HCT116 (cell line): ENCODE measurements at regions not wholly inside any gene's neighbourhood (a gene's known extent, or its start where the extent isn't known, plus 50 kb on each side); places are given as distances from the start of the nearest gene placed in this dataset.

ENCODE experiments used
- CBX3 ChIP-seq: IDR thresholded peaks from 2 replicates; pipeline ENCODE4 v1.6.1; 2012; ENCODE audit warnings: low read depth
- EZH2 ChIP-seq: fragments of 200-600 bp; sonication (generic); IDR thresholded peaks from 2 replicates; pipeline ENCODE4 v1.6.1; 2017; ENCODE audit warnings: antibody characterized with exemption, mixed run types
- REST ChIP-seq: IDR thresholded peaks from 2 replicates; pipeline ENCODE4 v1.6.1; 2012; ENCODE audit warnings: low read depth
- YY1 ChIP-seq: IDR thresholded peaks from 2 replicates; pipeline ENCODE4 v1.6.1; 2011; ENCODE audit warnings: low read length, low read depth, moderate library complexity, mild to moderate bottlenecking; ENCODE audit not compliant: insufficient replicate concordance; ENCODE audit errors: extremely low read depth
- ZBTB33 ChIP-seq: IDR thresholded peaks from 2 replicates; pipeline ENCODE4 v1.6.1; 2011; ENCODE audit warnings: mild to moderate bottlenecking, low read length, moderate library complexity; ENCODE audit not compliant: insufficient replicate concordance; ENCODE audit errors: extremely low read depth
- ZNF274 ChIP-seq: fragments of 200-500 bp; sonication (Bioruptor generic); IDR thresholded peaks from 2 replicates; pipeline ENCODE4 v1.6.1; 2014; ENCODE audit warnings: mild to moderate bottlenecking, low read depth, low read length, inconsistent platforms
- TF ChIP-seq, protein P1 (sequence below), 3 experiments: fragments of 200-600 bp in 1 of 3; sonication (generic) in 1 of 3; IDR thresholded peaks in 2 of 3; conservative IDR thresholded peaks in 1 of 3; 2 replicates each; pipeline ENCODE4 v1.5.1; 2012 to 2017; ENCODE audit warnings: low read depth in 2 of 3, low read length in 2 of 3, antibody characterized with exemption in 1 of 3, borderline replicate concordance in 1 of 3, control low read depth in 1 of 3, mild to moderate bottlenecking in 1 of 3, mixed read lengths in 1 of 3, mixed run types in 1 of 3, moderate library complexity in 1 of 3; ENCODE audit not compliant: insufficient read depth in 1 of 3
- TF ChIP-seq, protein P2 (sequence below): IDR thresholded peaks from 2 replicates; pipeline ENCODE4 v1.6.1; 2012

DNA sequence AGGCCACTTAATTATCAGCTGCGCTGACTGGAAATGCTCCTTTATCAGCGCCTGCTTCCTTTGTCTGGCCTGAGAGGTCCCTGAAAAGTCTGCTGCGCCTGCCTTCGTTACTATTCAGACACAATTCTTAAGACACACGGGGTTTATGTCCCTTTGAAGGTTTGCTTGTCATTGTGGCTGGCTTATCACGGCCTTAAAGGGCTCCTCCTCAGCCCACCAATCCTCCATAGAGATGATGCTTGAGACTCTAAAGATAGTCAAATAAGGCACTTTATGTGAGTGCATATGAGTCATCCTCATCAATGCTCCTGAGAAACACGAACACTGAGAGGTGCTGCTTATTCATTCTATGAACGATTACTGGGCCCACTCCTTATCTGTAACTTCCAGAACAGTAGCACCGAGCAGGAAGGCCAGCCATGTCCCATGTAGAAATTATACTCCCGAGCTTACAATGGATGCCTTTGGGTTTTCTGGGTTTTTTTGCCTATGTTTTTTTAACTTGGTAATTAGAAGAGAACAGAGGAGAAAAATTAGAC lies 1268.2 kb upstream of the TMEM132C start:
- no peak for TF ChIP-seq ZNF274
- no peak for TF ChIP-seq REST
- no peak for TF ChIP-seq ZBTB33
- TF ChIP-seq EZH2: no peak
- TF ChIP-seq, protein P1, sequence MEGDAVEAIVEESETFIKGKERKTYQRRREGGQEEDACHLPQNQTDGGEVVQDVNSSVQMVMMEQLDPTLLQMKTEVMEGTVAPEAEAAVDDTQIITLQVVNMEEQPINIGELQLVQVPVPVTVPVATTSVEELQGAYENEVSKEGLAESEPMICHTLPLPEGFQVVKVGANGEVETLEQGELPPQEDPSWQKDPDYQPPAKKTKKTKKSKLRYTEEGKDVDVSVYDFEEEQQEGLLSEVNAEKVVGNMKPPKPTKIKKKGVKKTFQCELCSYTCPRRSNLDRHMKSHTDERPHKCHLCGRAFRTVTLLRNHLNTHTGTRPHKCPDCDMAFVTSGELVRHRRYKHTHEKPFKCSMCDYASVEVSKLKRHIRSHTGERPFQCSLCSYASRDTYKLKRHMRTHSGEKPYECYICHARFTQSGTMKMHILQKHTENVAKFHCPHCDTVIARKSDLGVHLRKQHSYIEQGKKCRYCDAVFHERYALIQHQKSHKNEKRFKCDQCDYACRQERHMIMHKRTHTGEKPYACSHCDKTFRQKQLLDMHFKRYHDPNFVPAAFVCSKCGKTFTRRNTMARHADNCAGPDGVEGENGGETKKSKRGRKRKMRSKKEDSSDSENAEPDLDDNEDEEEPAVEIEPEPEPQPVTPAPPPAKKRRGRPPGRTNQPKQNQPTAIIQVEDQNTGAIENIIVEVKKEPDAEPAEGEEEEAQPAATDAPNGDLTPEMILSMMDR (IDR thresholded peaks at IDR 0.05 in 2 of 3, conservative IDR thresholded peaks at IDR 0.05 in 1 of 3; ENCODE audit: borderline replicate concordance in 1 of 3, insufficient read depth in 1 of 3, low read depth in 2 of 3, low read length in 2 of 3): no peak
- TF ChIP-seq CBX3: no peak
- TF ChIP-seq, protein P2, sequence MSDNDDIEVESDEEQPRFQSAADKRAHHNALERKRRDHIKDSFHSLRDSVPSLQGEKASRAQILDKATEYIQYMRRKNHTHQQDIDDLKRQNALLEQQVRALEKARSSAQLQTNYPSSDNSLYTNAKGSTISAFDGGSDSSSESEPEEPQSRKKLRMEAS: no peak
- TF ChIP-seq YY1: no peak
